GM23338 (cell line): ENCODE measurements at regions not wholly inside any gene's neighbourhood (a gene's known extent, or its start where the extent isn't known, plus 50 kb on each side); places are given as distances from the start of the nearest gene placed in this dataset.

Experiments
- ATAC-seq: fragments of 200-7000 bp; cut with Tn5 transposase; 3 replicates; pipeline ENCODE4 v1.9.1; 2020
- DNase-seq: peaks from one replicate; pipeline ENCODE4 v3.0.0-alpha.2; 2015; ENCODE audit warnings: low spot score
- H2AFZ ChIP-seq: fragments of 200-600 bp; sonication (generic); 2 replicates; pipeline ENCODE4 v1.8.0; 2016; ENCODE audit warnings: antibody characterized with exemption, mild to moderate bottlenecking, moderate library complexity
- H3F3A ChIP-seq: fragments of 200-600 bp; sonication (generic); replicated peaks from 2 replicates; pipeline ENCODE4 v1.8.0; 2017; ENCODE audit warnings: antibody characterized with exemption, mixed run types, low read depth
- H3K27ac ChIP-seq: fragments of 200-600 bp; sonication (generic); 2 replicates; pipeline ENCODE4 v1.6.1; 2016; ENCODE audit warnings: low read depth
- H3K27me3 ChIP-seq: fragments of 200-600 bp; sonication (generic); 2 replicates; pipeline ENCODE4 v1.8.0; 2016; ENCODE audit warnings: mild to moderate bottlenecking, mixed run types, moderate library complexity; ENCODE audit not compliant: insufficient read depth
- H3K36me3 ChIP-seq: fragments of 200-600 bp; sonication (generic); 2 replicates; pipeline ENCODE4 v1.8.0; 2016; ENCODE audit warnings: mild to moderate bottlenecking; ENCODE audit not compliant: insufficient read depth
- H3K4me1 ChIP-seq: fragments of 200-600 bp; sonication (generic); 2 replicates; pipeline ENCODE4 v1.8.0; 2016; ENCODE audit warnings: mild to moderate bottlenecking, moderate library complexity; ENCODE audit not compliant: insufficient read depth
- H3K4me2 ChIP-seq: fragments of 200-600 bp; sonication (generic); 2 replicates; pipeline ENCODE4 v1.7.1; 2017; ENCODE audit warnings: mixed run types
- H3K4me3 ChIP-seq: fragments of 200-600 bp; sonication (generic); 2 replicates; pipeline ENCODE4 v1.6.1; 2016; ENCODE audit warnings: mixed run types
- H3K79me2 ChIP-seq: fragments of 200-600 bp; sonication (generic); replicated peaks from 2 replicates; pipeline ENCODE4 v1.8.0; 2017; ENCODE audit warnings: mild to moderate bottlenecking; ENCODE audit not compliant: insufficient read depth
- H3K9me2 ChIP-seq: fragments of 200-600 bp; sonication (generic); 2 replicates; pipeline ENCODE4 v1.8.0; 2017; ENCODE audit not compliant: insufficient read depth
- H4K20me1 ChIP-seq: fragments of 200-600 bp; sonication (generic); replicated peaks from 2 replicates; pipeline ENCODE4 v1.8.0; 2017; ENCODE audit warnings: mild to moderate bottlenecking; ENCODE audit not compliant: insufficient read depth
- H3K27ac Mint-ChIP-seq: 2 replicates; pipeline ENCODE4 v1.8.0; 2020; ENCODE audit warnings: inconsistent platforms, mild to moderate bottlenecking, moderate library complexity, mixed read lengths
- H3K27me3 Mint-ChIP-seq: 3 replicates; pipeline ENCODE4 v1.8.0; 2022; ENCODE audit warnings: low read depth, mild to moderate bottlenecking, moderate library complexity, mixed read lengths, inconsistent platforms; ENCODE audit not compliant: insufficient read depth, poor library complexity
- H3K36me3 Mint-ChIP-seq: 3 replicates; pipeline ENCODE4 v1.8.0; 2021; ENCODE audit warnings: low read depth, mild to moderate bottlenecking, inconsistent platforms, moderate library complexity, mixed read lengths
- H3K4me1 Mint-ChIP-seq: 3 replicates; pipeline ENCODE4 v1.8.0; 2020; ENCODE audit warnings: mild to moderate bottlenecking, inconsistent platforms, mixed read lengths
- H3K4me3 Mint-ChIP-seq: 3 replicates; pipeline ENCODE4 v1.8.0; 2021; ENCODE audit warnings: moderate library complexity, mild to moderate bottlenecking, inconsistent platforms, mixed read lengths
- H3K9me3 Mint-ChIP-seq: 3 replicates; pipeline ENCODE4 v1.8.0; 2020; ENCODE audit warnings: moderate library complexity, mild to moderate bottlenecking, inconsistent platforms, mixed read lengths
- CREB1 ChIP-seq: fragments of 250-450 bp; sonication (Bioruptor Pico); IDR thresholded peaks from 2 replicates; pipeline ENCODE4 v1.5.0; 2020; ENCODE audit warnings: low read depth, mild to moderate bottlenecking, moderate library complexity
- EZH2phosphoT487 ChIP-seq: fragments of 200-600 bp; sonication (generic); IDR thresholded peaks from one replicate; pipeline ENCODE4 v1.8.1; 2018; ENCODE audit warnings: antibody characterized with exemption; ENCODE audit not compliant: unreplicated experiment
- JUNB ChIP-seq: IDR thresholded peaks from one replicate; pipeline ENCODE4 v1.6.1; 2016; ENCODE audit warnings: antibody characterized with exemption; ENCODE audit not compliant: unreplicated experiment
- NANOG ChIP-seq: IDR thresholded peaks from 2 replicates; pipeline ENCODE4 v1.6.1; 2016; ENCODE audit warnings: antibody characterized with exemption, borderline replicate concordance
- POLR2AphosphoS5 ChIP-seq: IDR thresholded peaks from 2 replicates; pipeline ENCODE4 v1.6.1; 2016; ENCODE audit warnings: antibody characterized with exemption, low read depth
- ZNF114 ChIP-seq: fragments of 250-450 bp; sonication (Bioruptor Pico); IDR thresholded peaks from 2 replicates; pipeline ENCODE4 v1.5.0; 2020; ENCODE audit warnings: mild to moderate bottlenecking, moderate library complexity
- ZNF331 ChIP-seq: fragments of 250-450 bp; sonication (Bioruptor Pico); IDR thresholded peaks from 2 replicates; pipeline ENCODE4 v1.5.0; 2020; ENCODE audit warnings: low read depth, mild to moderate bottlenecking, moderate library complexity
- TF ChIP-seq, protein P1 (sequence below), 2 experiments: fragments of 200-600 bp in 1 of 2; sonication (generic) in 1 of 2; conservative IDR thresholded peaks; 2 replicates each; pipeline versions ENCODE4 v1.5.1 to v1.6.1; 2016 to 2017; ENCODE audit warnings: antibody characterized with exemption in 2 of 2, low read depth in 2 of 2, mild to moderate bottlenecking in 2 of 2, moderate library complexity in 1 of 2
- TF ChIP-seq, protein P2 (sequence below): IDR thresholded peaks from 2 replicates; pipeline ENCODE4 v1.6.1; 2016; ENCODE audit warnings: antibody characterized with exemption
- TF ChIP-seq, protein P3 (sequence below): IDR thresholded peaks from one replicate; pipeline ENCODE4 v1.6.1; 2018; ENCODE audit warnings: antibody characterized with exemption; ENCODE audit not compliant: unreplicated experiment

DNA sequence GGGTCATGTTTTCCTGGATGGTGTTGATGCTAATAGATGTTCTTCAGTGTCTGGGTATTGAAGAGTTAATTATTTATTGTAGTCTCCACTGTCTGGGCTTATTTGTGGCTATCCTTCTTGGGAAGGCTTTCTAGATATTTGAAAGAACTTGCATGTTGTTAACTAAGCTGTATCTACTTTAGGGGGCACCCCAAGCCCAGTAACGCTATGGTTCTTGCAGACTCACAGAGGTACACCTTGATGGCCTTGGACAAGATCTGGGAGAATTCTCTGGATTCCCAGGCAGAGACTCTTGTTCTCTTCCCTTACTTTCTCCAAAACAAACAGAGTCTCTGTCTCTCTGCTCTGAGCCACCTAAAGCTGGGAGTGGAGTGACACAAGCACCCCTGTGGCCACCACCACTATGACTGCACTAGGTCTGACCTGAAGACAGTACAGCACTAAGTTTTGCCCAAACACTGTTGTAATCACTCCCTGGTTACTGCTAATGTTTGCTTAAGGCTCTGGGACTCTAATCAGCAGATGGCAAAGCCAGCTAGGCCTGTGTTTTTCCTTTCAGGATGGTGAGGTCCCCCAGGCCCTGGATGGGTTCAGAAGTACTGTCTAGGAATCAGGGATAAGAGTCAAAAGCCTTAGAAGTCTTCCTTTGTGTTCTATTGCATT is 76.5 kb upstream of the C1orf21 start:
- Histone ChIP-seq H3K36me3 (no peaks in the 10 kb centered on the region), H3K4me2 (no peak overlapping the region), H4K20me1 (no peaks in the 10 kb centered on the region), H2AFZ (no peak overlapping the region), H3K27ac (no peak overlapping the region), H3K9me2 (no peaks in the 10 kb centered on the region), H3K4me1 (peaks cover 5% of the 10 kb centered on the region), H3K27me3 (no peaks in the 10 kb centered on the region), H3K4me3 (no peak overlapping the region), H3K79me2 (no peaks in the 10 kb centered on the region), H3F3A (no peaks in the 10 kb centered on the region)
- Mint-ChIP-seq H3K9me3 (peaks cover 2% of the 10 kb centered on the region; the same call in 1 of the 3 replicates), H3K4me3 (no peak overlapping the region), H3K27me3 (no peaks in the 10 kb centered on the region), H3K36me3 (no peaks in the 10 kb centered on the region), H3K4me1 (peaks cover 5% of the 10 kb centered on the region), H3K27ac (no peak overlapping the region)
- ATAC-seq (no peak), DNase-seq (peak; percentile 21)
- TF ChIP-seq CREB1 (CRISPR knock-in tag): no peak
- TF ChIP-seq, protein P1, sequence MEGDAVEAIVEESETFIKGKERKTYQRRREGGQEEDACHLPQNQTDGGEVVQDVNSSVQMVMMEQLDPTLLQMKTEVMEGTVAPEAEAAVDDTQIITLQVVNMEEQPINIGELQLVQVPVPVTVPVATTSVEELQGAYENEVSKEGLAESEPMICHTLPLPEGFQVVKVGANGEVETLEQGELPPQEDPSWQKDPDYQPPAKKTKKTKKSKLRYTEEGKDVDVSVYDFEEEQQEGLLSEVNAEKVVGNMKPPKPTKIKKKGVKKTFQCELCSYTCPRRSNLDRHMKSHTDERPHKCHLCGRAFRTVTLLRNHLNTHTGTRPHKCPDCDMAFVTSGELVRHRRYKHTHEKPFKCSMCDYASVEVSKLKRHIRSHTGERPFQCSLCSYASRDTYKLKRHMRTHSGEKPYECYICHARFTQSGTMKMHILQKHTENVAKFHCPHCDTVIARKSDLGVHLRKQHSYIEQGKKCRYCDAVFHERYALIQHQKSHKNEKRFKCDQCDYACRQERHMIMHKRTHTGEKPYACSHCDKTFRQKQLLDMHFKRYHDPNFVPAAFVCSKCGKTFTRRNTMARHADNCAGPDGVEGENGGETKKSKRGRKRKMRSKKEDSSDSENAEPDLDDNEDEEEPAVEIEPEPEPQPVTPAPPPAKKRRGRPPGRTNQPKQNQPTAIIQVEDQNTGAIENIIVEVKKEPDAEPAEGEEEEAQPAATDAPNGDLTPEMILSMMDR (conservative IDR thresholded peaks at IDR 0.05; ENCODE audit: low read depth in 2 of 2): peak; percentile 14 to 57; a peak in 3 of 4 replicates

GRCh38 chr1:184311580-184311979 is 75.2 kb upstream of the C1orf21 start:
- Histone ChIP-seq H3K4me3 (no peak overlapping the region), H3K4me1 (peaks cover 5% of the 10 kb centered on the region), H3F3A (no peaks in the 10 kb centered on the region), H3K9me2 (no peaks in the 10 kb centered on the region), H3K4me2 (no peak overlapping the region), H3K27me3 (no peaks in the 10 kb centered on the region), H3K79me2 (no peaks in the 10 kb centered on the region), H3K36me3 (no peaks in the 10 kb centered on the region), H4K20me1 (no peaks in the 10 kb centered on the region), H3K27ac (no peak overlapping the region), H2AFZ (no peak overlapping the region)
- H3K36me3 Mint-ChIP-seq: no peaks in the 10 kb centered on the region
- H3K4me3 Mint-ChIP-seq: no peak overlapping the region
- no peak overlapping the region for H3K27ac Mint-ChIP-seq
- ATAC-seq (no peak), DNase-seq (no peak)
- H3K4me1 Mint-ChIP-seq: peaks cover 8% of the 10 kb centered on the region
- H3K27me3 Mint-ChIP-seq: no peaks in the 10 kb centered on the region
- peaks cover 2% of the 10 kb centered on the region; the same call in 1 of the 3 replicates for H3K9me3 Mint-ChIP-seq
- no peak for TF ChIP-seq CREB1 (CRISPR knock-in tag)
- TF ChIP-seq EZH2phosphoT487: no peak
- TF ChIP-seq ZNF114: no peak
- TF ChIP-seq, protein P1 (conservative IDR thresholded peaks at IDR 0.05; ENCODE audit: low read depth in 2 of 2): no peak
- TF ChIP-seq JUNB: no peak
- no peak for TF ChIP-seq NANOG
- TF ChIP-seq POLR2AphosphoS5: no peak
- no peak for TF ChIP-seq ZNF331 (CRISPR knock-in tag)
- TF ChIP-seq, protein P2, sequence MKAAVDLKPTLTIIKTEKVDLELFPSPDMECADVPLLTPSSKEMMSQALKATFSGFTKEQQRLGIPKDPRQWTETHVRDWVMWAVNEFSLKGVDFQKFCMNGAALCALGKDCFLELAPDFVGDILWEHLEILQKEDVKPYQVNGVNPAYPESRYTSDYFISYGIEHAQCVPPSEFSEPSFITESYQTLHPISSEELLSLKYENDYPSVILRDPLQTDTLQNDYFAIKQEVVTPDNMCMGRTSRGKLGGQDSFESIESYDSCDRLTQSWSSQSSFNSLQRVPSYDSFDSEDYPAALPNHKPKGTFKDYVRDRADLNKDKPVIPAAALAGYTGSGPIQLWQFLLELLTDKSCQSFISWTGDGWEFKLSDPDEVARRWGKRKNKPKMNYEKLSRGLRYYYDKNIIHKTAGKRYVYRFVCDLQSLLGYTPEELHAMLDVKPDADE: no peak
- TF ChIP-seq, protein P3, sequence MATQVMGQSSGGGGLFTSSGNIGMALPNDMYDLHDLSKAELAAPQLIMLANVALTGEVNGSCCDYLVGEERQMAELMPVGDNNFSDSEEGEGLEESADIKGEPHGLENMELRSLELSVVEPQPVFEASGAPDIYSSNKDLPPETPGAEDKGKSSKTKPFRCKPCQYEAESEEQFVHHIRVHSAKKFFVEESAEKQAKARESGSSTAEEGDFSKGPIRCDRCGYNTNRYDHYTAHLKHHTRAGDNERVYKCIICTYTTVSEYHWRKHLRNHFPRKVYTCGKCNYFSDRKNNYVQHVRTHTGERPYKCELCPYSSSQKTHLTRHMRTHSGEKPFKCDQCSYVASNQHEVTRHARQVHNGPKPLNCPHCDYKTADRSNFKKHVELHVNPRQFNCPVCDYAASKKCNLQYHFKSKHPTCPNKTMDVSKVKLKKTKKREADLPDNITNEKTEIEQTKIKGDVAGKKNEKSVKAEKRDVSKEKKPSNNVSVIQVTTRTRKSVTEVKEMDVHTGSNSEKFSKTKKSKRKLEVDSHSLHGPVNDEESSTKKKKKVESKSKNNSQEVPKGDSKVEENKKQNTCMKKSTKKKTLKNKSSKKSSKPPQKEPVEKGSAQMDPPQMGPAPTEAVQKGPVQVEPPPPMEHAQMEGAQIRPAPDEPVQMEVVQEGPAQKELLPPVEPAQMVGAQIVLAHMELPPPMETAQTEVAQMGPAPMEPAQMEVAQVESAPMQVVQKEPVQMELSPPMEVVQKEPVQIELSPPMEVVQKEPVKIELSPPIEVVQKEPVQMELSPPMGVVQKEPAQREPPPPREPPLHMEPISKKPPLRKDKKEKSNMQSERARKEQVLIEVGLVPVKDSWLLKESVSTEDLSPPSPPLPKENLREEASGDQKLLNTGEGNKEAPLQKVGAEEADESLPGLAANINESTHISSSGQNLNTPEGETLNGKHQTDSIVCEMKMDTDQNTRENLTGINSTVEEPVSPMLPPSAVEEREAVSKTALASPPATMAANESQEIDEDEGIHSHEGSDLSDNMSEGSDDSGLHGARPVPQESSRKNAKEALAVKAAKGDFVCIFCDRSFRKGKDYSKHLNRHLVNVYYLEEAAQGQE: no peak
